ENCODE measurements at regions not wholly inside any gene's neighbourhood (a gene's known extent, or its start where the extent isn't known, plus 50 kb on each side); places are given as distances from the start of the nearest gene placed in this dataset.

- no peak for TF ChIP-seq CTCF (IDR thresholded peaks at IDR 0.05; ENCODE audit: insufficient read depth, low read length)
- TF ChIP-seq POLR2AphosphoS5 (IDR thresholded peaks at IDR 0.05; ENCODE audit: low read depth) = no peak
These were observed 713.3 kb upstream of the CBLB start for GRCh38 chr3:106582151-106582550.

Data from HL-60 (cell line).